MM.1S (cell line): ENCODE measurements at regions not wholly inside any gene's neighbourhood (a gene's known extent, or its start where the extent isn't known, plus 50 kb on each side); places are given as distances from the start of the nearest gene placed in this dataset.

Experiments
- CTCF ChIP-seq: fragments of 300-600 bp; sonication (generic); IDR thresholded peaks from 2 replicates; pipeline ENCODE4 v1.5.1; 2016; ENCODE audit warnings: antibody characterized with exemption, low read length, mixed read lengths
- EZH2 ChIP-seq: fragments of 300-600 bp; sonication (generic); optimal IDR thresholded peaks from 2 replicates; pipeline ENCODE3; 2017; ENCODE audit warnings: low read depth, mild to moderate bottlenecking, antibody characterized with exemption, low read length, mixed read lengths
- EZH2phosphoT487 ChIP-seq: fragments of 300-600 bp; sonication (generic); IDR thresholded peaks from 2 replicates; pipeline ENCODE4 v1.6.1; 2018; ENCODE audit warnings: antibody characterized with exemption, low read length

GRCh38 chr16:85284141-85284817 is 172.0 kb upstream of the CIBAR2 start:
- no peak for TF ChIP-seq CTCF
- no peak for TF ChIP-seq EZH2
- no peak for TF ChIP-seq EZH2phosphoT487
